ENCODE measurements at regions not wholly inside any gene's neighbourhood (a gene's known extent, or its start where the extent isn't known, plus 50 kb on each side); places are given as distances from the start of the nearest gene placed in this dataset.

DNA sequence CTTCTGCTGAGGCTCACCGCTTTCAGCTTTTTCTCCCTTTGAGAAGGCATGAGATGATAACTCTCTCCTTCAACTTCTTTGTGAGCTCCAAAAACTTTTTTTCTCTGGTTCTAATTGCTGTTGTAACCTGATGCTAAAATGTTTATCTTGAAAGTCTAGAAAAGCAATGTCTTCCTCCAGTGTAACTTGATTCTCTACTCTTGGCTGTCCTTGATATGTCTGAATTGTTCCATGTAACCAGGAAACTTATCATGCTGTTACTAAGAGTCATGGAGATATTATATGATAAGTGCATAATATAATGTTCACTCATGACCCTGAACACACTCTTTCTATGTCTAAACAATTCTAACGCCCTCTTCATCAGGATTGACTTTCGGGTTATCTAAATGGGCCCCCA, 128.0 kb upstream of the ABCA1 start:
- H3K36me3 ChIP-seq (ENCODE audit: control insufficient read depth, insufficient read depth, low read length): no peaks in the 10 kb centered on the region
- CTCF ChIA-PET (ENCODE audit: low intra/inter-chr PET ratio): no interaction called here
- H3K27me3 ChIP-seq (ENCODE audit: control insufficient read depth in 2 of 2, insufficient read depth in 2 of 2, low read length in 2 of 2): peaks cover 6 to 7% of the 10 kb centered on the region in 2 experiments; a peak in 3 of 5 replicates
- H3K9ac ChIP-seq (ENCODE audit: insufficient read depth in 1 of 2, low read depth in 2 of 2, low read length in 2 of 2): no peak overlapping the region
- BruUV-seq (replicated peaks): no TSS peak
- H3K4me3 ChIP-seq: no peak overlapping the region
- no peak for ATAC-seq
- no peak overlapping the region for H3K27ac ChIP-seq (ENCODE audit: extremely low read depth, low read depth, low read length)
- no peak for FAIRE-seq
- no peaks in the 10 kb centered on the region for H3K9me1 ChIP-seq (ENCODE audit: control insufficient read depth, insufficient read depth, low read length)
- no peak for DNase-seq (ENCODE audit: extremely low read depth in 1 of 4, low spot score in 3 of 4)
- intact Hi-C loops (cut with micrococcal nuclease) (no loop called here), in situ Hi-C loops (cut with MboI) (no loop called here)
- H3K79me2 ChIP-seq (ENCODE audit: control insufficient read depth, insufficient read depth, low read length): no peaks in the 10 kb centered on the region
- no peak overlapping the region for H2AFZ ChIP-seq (ENCODE audit: low read depth, low read length)
- H3K4me2 ChIP-seq (ENCODE audit: insufficient read depth, low read length): no peak overlapping the region
- 0% methylated on average over 3 of the region's 3 CpGs for WGBS (ENCODE audit: insufficient coverage, low coverage, missing lambda C conversion rate)
- H4K20me1 ChIP-seq (replicated peaks; ENCODE audit: control insufficient read depth, insufficient read depth, low read length): no peaks in the 10 kb centered on the region
- POLR2A ChIA-PET: interaction anchor here (1.3 kb wide), 1 partner anchor 9 kb away, joined by 5 read pairs; no protein-coding TSS in a partner anchor
- no peaks in the 10 kb centered on the region for H3K9me3 ChIP-seq (replicated peaks; ENCODE audit: control insufficient read depth, insufficient read depth, low read depth, low read length)
- no peaks in the 10 kb centered on the region for H3K4me1 ChIP-seq (replicated peaks in 1 of 2; ENCODE audit: control insufficient read depth in 2 of 2, insufficient read depth in 2 of 2, low read length in 2 of 2)
- TF ChIP-seq DEAF1 (CRISPR knock-in tag; IDR thresholded peaks at IDR 0.05) (no peak), SP1 (CRISPR knock-in tag; IDR thresholded peaks at IDR 0.05) (no peak), CREB1 (IDR thresholded peaks at IDR 0.05) (no peak), CREB1 (CRISPR knock-in tag; IDR thresholded peaks at IDR 0.05) (no peak), ZKSCAN1 (IDR thresholded peaks at IDR 0.05; ENCODE audit: low read depth, low read length) (no peak), ZBED1 (IDR thresholded peaks at IDR 0.05) (no peak), REST (IDR thresholded peaks at IDR 0.05; ENCODE audit: borderline replicate concordance) (no peak), REST (CRISPR knock-in tag; IDR thresholded peaks at IDR 0.05; ENCODE audit: low read depth) (no peak)
- TF ChIP-seq, protein P1, sequence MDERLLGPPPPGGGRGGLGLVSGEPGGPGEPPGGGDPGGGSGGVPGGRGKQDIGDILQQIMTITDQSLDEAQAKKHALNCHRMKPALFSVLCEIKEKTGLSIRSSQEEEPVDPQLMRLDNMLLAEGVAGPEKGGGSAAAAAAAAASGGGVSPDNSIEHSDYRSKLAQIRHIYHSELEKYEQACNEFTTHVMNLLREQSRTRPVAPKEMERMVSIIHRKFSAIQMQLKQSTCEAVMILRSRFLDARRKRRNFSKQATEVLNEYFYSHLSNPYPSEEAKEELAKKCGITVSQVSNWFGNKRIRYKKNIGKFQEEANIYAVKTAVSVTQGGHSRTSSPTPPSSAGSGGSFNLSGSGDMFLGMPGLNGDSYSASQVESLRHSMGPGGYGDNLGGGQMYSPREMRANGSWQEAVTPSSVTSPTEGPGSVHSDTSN (CRISPR knock-in tag; IDR thresholded peaks at IDR 0.05; ENCODE audit: low read depth): no peak
- TF ChIP-seq, protein P1 (tag; conservative IDR thresholded peaks at IDR 0.05; ENCODE audit: low read depth): no peak

All from K562 (cell line).